ENCODE measurements at regions not wholly inside any gene's neighbourhood (a gene's known extent, or its start where the extent isn't known, plus 50 kb on each side); places are given as distances from the start of the nearest gene placed in this dataset.
"Not testable (repeated sequence)": the region's sequence is repeated elsewhere in the genome, so short reads cannot be mapped to it uniquely, and the experiment has no call there.

DNA sequence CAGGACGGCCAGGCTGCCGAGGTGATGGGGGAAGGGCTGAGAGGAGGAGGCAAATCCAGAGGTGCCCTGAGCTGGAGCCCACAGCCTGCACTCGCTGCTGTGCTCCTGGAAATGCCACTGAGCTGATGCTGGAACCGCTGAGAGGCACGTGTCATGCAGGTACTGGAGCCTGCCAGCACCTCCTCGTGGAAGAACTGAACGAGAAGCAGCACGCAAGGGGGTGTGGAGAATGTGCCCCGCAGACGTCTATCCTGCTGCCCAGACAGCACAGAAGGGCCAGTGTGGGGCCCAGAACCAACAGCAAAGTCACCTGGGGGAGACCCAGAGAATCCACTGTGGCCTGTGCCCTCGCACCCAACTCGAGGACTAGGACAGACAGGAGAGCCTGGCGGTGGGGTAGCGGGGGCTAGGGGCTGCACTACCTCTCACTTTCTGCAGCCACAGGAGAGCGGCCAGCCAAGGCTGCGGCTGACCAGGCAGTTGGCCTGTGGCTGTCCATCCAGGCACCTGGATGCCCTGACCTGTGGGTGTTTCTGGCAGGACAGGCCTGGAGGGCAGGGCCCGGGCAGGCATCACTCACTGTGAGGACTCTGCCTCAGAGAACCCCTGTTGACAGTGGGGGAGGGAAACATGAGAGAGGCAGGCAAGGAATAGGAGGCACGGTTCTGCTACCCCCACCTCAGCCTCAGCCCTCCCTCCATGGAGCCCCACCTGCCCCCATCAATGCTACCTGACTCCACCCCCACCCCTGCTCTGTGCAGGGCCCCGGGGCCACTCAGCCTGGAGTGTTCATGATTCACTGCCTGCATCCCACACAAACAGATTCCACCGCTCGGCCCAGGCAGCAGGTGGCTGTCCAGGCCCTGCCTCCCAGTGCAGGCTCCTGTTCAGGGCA is 213.1 kb downstream of the TBC1D2B start:
- no peak for DNase-seq (ENCODE audit: low read depth in 2 of 2)

DNA sequence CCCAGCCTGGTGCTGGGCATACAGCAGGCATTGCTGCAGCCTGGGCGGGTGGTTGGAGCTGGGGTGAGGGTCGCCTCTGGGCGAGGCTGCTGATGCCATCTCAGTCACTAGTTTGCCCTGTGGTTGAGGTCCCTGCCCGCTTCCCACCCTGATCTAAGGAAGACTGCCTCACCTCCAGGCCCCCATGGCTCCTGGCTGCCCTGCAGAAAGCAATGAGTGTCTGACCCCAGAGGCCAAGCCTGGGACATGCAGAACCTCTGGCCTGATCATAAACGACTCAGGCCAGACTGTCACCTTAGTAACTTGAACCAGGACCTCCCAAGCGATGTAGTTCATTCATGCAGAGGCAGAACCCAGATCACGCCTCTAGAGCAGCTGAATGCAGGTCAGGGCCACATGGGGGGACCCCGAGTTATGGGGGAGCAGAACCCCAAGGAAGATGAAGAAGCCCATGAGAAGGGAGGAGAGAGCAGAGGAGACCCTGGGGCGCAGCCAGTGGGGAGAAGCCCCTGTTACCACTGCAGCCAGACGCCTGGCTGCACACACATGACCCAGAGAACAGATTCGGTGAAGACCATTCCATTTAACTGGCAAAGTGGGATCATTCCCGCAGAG is 213.9 kb downstream of the TBC1D2B start:
- no peak for DNase-seq (ENCODE audit: low read depth in 2 of 2)

DNA sequence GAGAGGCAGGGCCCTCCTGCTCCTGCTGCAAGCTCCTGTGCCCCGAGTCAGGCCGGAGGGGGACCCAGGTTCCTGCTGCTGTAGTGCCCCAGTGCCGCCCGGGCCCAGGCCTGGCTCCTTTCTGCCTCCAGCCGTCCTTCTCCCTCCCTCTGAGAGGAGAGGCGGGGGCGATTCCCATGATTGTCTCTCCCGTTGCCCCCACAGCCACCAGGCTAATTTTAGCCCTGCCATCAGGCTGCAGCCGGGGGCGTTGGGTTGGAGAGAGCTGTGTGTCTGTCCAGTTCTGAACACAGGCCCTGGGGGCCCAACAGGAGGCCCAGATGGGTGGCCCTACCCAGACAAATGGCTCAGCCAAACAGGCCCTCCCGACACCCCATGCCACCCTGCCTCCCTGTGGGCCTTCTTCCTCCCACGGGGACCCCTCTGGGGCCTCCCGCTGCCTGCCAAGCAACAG is 214.8 kb downstream of the TBC1D2B start:
- DNase-seq (ENCODE audit: low read depth in 2 of 2), result no peak

DNA sequence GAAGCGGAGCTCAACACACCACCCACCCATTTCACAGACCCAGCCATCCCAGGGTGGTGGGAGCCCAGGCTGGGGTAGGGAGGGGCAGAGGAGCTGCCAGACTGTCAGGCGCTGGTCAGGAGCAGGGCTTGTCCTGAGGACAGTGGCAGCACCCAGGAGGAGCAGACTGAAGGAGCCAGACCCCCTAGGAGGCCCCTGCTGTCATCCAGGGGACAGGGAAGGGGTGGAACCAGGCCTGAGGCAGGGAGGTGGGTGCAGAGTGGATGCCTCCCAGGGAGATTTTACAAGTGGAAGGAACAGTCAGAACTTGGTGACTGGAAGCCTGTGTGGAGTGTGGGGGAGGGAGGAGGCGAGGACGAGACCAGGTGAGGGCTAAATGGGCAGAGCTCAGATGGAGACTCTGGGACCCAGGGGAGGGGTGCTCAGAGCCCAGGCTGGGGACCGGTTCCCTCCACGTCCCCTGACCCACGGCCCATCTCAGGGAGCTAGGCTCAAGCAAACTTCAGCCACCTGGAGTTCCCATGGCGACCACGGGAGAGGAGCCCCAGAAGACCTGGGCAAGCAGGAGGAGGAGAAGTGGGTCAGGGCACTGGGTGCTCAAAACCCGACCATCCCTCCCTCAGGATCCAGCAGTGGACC is 215.4 kb downstream of the TBC1D2B start:
- not testable (repeated sequence) for DNase-seq (ENCODE audit: low read depth in 2 of 2)

DNA sequence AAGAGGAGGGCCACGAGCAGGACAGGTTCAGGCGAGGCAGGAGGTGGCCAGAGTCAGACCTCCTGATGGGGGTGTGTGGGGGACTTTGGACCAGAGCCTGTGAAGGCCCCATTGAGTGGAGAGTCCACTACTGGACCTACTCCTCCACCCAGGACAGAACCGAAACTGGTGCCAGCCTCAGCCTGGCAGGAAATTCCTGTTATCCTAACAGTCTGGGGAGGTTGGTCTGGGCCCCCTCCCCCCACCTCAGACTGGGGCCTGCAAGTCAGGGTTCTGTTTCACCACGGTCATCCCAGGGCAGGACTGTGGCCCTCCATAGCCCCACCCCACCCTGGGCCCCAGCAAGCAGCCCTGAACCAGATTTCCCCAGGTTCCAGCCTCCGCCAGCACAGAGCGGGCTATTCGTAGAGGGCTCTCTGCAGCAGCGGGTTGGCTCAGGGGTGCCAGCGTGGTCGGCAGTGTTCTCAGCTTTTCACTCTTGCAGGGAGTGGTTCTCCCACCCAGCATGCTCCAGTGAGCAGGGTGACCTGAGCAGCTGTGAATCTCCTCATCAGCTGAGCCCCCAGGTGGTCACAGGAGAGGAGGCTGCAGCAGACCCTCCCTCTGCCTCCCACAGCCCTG is 217.3 kb downstream of the TBC1D2B start:
- no peak for DNase-seq (ENCODE audit: low read depth in 2 of 2)

DNA sequence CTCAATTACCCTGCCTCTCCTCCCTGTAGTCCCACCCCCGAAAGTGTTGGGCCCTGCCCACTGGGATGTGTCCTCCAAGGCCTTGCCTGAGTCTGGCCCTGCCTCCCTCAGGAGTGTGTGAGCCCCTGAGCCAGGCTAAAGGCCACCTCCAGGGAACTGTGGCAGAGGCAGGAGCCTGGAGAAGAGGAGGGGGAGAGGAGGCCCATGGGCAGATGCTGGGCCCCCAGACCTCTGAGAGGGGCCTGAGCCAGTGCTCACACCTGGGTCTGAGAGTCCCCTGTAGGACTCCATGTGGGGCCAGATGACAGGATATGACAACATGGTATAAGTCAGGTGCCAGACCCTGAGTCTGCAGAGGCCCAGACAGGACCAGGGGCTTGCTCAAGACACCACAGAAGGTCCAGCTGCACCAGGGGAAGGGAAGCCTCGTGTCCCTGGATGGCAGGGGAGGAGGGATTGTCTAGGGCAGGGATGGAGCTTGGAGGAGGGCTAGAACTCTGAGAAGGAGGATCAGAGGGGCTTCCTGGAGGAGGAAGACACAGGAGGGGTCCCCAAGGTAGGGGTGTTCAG is 217.9 kb downstream of the TBC1D2B start:
- no peak for DNase-seq (ENCODE audit: low read depth in 2 of 2)

DNA sequence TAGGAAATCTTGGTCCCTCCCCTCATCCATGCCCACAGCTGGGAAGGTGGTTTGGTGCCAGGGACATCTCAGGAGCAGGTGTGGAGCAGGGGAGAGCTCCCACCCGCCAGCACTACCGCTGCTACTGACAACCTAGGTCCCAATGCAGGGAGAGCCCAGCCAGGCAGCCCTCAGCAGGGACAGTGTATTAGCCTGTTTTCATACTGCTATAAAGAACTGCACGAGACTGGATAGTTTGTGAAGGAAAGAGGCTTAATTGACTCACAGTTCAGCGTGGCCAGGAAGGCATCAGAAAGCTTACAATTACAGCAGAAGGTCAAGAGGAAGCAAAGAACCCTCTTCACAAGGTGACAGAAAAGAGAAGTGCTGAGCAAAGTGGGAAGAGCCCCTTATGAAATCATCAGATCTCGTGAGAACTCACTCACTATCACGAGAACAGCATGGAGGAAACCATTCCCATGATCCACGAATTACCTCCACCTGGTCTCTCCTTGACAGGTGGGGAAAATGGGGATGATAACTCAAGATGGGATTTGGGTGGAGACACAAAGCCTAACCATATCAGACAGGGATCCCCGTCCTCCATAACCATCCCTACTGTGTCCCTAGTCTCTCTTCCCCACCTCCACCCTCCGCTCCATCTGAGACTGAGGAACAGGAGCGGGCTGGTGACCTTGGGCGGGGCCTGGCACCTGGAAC is 218.6 kb downstream of the TBC1D2B start:
- no peak for DNase-seq (ENCODE audit: low read depth in 2 of 2)

DNA sequence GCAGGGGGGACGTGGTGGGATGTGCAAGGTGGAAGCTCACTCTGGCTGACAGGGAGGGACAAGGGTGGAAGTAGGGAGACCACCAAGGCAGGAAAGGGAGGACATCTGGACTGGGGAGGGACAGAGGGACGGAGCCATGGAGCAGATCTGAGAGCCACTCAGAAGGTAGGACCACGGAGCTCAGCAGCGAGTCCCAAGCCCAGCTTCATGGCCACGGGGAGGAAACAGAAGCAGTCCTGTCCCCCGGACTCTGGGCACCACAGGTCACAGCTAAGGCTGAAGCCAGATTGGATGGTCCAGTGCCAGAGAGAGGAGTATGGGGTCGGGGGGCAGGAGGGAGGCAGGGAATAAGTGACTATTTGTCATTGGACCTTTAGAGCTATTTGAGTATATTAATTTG is 220.1 kb downstream of the TBC1D2B start:
- no peak for DNase-seq (ENCODE audit: low read depth in 2 of 2)

DNA sequence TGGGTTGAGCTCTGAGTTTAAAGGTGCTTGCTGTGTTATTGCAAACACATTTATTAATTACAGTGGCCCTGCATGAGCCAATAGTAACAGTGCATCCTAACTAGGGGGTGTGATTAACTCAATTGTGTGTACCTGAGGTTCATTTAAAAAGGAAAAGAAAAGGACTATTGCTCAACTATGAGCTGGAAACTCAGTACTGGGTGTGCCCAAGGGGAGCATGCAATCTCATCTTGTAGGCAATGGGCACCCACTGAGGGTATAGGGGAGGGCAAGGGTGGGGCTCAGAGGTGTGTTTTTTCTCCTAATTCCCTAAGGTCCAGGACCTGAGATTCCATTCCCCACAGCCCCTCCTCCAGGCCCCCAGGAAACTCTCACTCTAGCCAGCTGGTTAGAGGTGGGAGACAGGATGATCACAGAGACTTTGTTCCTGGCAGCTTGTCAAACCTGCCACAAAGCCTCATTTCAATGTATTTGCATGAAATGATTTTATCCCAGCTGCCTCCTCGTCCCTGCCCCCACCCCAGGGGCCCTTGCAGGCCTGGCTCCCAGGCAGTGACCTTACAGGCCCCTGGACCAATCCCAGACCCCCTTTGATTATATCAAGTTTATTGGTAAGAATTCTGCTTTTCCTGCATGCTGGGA is 220.7 kb downstream of the TBC1D2B start:
- DNase-seq (ENCODE audit: low read depth in 2 of 2), result no peak

DNA sequence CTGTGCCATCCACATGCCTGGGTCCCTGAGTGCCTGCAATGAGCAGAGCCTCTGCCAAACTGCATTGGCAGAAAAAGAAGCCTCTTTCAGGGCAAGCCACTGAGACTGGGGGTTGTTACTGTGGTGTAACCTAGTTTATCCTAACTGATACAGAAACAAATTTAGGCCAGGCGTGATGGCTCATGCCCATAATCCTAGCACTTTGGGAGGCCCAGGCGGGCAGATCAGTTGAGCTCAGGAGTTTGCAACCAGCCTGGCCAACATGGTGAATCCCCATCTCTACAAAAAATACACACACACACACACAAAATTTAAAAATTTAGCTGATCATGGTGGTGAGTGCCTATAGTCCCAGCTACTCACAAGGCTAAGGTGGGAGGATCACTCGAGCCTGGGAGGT is 221.6 kb downstream of the TBC1D2B start:
- DNase-seq (ENCODE audit: low read depth in 2 of 2), result no peak

DNA sequence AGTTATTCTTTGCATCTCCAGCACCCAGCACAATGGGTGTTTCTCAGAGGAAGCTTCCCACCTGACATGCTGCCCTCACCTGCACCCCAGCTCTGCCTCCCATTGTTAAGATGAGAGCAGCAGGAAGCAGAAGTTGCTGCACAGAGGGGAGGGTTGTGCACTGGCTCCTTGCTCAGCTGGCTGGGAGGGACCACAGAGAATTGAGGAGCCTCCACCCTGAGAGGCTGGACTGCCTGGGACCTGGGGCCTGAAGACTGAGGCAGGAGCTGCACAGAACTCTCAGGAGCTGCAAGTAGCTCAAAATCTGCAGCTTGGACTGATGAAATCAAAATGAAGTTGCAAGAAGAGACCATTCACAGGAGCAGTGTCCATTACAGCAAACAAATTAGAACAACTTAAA is 222.3 kb upstream of the LINGO1 start:
- no peak for DNase-seq (ENCODE audit: low read depth in 2 of 2)

DNA sequence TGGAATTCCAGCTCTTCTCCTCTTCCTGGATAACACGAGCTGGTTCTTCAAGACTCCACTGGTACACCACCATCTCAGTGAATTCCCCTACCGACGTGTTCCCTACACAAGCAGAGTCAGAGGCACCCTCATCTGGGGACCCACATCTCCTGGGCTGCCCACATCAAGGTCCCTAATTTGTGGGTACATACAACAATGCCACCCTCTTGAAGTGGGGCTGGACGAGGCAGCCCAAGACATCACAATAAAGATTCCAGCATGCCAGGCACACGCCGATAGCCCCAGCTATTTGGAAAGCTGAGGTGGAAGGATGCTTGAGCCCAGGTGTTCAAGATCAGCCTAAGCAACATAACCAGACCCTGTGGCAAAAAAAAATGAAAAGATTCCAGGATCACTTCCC is 221.2 kb upstream of the LINGO1 start:
- no peak for DNase-seq (ENCODE audit: low read depth in 2 of 2)

DNA sequence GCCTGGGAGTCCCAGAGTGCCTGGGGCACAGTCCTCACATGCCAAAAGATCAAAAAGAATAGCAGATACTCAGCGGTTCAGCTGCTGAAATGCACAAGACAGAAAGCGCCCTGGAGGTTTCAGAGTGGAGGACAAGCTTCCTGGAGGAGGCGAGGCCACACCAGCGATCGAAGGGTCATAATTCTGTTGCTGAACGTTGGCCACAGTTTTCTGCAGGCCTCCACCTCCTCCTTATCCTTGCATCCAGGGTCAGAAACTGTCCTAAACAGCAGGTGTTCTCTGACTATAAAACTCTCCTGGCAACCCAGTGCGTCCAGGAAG is 220.3 kb upstream of the LINGO1 start:
- no peak for DNase-seq (ENCODE audit: low read depth in 2 of 2)

DNA sequence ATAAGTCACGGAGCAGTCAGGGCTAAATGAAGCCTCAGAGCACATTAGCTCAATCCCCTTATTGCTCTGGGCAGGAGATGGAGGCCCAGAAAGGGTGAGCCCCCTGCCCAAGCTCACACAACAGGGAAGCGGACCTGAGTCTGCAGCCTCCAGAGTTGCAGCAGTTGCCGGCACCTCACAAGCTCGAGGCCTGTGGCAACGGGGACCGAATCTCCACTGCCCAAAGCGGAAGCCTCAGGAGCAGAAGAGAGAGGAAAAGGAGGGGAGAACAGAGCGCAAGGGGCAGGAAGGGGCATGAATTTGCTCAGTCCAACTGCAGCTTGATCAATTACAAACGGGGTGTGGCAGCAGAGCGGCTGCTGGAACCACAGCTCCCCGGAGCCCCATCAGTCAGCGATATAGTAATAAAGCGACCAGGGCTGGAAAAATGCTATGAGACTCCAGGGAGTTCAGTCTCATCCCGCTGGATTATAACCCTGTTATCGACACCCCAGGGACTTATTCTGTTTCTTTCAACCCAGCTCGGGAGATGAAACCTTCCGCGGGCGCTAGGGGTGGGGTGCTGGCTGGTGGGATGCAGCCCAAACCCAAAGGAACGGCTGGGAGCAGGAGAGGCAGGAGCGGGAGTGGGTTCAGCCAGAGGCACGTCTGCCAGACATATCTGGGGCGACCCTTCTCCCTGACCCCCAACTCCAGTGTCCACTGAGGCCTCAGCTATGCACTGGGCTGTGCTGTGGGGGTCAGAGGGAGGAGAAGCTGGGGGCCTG is 219.7 kb upstream of the LINGO1 start:
- no peak for DNase-seq (ENCODE audit: low read depth in 2 of 2)

DNA sequence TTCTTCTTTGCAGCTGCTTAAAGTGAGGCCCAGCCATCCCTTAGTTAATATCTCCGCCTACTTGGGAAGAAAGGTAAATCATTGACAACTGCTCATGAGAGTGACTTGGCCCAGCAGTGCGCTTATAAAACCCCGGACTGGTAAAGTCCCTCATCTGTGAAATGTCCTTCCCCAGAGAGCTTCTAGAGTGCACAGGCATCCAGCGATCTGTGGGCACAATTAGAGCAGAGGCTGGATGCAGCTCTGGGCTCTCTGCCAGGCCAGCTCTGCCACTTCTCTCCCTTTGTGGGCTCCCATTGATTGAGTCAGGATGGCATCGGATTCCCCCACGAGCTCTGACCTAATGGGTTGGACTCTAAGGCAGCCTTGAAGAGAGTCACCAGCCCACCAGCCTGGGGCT is 219.0 kb upstream of the LINGO1 start:
- no peak for DNase-seq (ENCODE audit: low read depth in 2 of 2)

DNA sequence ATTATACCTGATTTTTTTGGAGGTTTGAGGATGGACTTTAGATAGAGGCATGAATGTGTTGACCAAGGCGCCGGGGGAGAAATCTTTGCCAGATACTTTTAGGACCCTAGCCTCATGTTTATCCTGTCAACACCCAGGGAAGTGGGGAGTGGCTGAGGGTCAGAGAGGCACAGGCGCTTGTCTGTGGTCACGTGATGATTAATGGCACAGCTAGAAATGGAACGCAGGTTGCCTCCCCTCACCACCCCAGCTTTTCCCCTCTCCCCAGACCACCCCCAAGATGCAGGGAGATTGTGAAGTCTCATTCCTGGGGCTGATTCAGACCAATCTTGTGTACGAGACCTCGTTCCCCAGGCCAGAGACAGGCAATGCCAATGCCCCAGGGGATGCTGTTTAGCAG is 218.4 kb upstream of the LINGO1 start:
- DNase-seq (ENCODE audit: low read depth in 2 of 2), result no peak

DNA sequence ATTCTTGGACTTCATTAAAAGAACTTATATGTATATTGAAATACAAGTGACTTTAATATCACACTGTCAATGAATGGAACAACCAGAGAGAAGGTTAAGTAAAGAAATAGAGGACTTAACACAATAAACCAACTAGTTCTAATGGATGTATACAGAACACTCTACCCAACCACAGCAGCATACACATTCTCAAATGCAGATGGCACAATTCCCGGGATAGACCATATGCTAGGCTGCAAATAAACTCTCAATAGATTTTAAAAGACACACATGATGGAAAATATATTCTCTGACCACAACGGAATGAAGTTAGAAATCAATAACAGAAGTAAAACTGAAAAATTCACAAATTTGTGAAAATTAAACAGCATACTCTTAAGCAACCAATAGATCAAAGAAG is 214.3 kb upstream of the LINGO1 start:
- DNase-seq (ENCODE audit: low read depth in 2 of 2), result no peak

DNA sequence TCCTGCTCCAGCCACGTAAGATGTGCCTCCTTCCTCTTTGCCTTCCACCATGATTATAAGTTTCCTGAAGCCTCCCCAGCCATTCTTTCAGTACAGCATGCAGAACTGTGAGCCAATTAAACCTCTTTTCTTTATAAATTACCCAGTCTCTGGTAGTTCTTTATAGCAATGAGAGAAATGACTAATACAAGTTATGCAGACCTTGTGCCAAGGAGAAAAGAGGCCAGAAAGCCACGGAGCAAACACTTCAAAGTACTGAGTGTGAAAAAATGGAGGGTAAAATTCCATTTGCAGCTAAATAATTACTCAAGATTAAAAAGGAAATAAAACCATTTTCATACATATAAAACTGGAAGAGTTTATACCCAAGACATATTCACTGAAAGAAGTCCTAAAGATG is 213.6 kb upstream of the LINGO1 start:
- DNase-seq (ENCODE audit: low read depth in 2 of 2), result no peak

DNA sequence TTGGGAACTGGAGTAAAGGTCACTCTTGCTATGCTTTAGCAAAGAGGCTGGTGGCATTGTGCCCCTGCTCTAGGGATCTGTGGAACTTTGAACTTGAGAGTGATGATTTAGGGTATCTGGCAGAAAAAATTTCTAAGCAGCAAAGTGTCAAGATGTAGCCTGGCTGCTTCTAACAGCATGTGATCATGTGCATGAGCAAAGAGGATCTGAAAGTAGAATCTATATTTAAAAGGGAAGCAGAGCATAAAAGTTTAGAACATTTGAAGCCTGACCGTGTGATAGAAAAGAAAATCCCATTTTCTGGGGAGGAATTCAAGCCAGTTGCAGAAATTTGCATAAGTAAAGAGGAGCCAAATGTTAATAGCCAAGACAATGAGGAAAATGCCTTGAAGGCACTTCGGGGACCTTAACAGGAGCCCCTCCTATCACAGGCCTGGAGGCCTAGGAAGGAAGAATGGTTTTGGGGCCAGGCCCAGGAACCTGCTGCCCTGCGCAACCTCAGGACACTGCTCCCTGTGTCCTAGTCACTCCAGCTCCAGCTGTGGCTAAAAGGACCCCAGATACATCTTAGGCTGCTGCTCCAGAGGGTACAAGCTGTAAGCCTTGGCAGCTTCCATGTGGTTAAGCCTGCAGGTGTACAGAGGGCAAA is 212.2 kb upstream of the LINGO1 start:
- no peak for DNase-seq (ENCODE audit: low read depth in 2 of 2)

DNA sequence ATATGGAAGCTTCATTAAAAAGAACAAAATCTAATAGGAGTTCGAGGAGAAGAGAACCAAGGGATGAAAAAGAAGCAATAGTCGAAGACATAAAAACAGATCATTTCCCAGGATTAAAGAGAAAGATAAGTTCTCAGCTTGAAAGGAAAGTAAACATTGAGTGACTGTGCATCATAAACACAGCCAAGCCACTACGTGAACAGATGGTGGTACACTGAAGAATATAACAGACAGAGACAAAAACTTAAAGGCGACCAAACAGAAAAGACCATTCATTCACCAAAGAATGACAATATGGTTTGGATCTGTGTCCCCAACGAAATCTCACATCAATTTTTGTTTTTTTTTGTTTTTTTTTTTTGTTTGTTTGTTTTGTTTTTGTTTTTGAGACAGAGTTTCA is 210.8 kb upstream of the LINGO1 start:
- DNase-seq (ENCODE audit: low read depth in 2 of 2), result no peak
